ENCODE measurements at regions not wholly inside any gene's neighbourhood (a gene's known extent, or its start where the extent isn't known, plus 50 kb on each side); places are given as distances from the start of the nearest gene placed in this dataset.

GRCh38 chr1:193741228-193741627 is 554.8 kb upstream of the B3GALT2 start (continued):
- TF ChIP-seq CSRNP3 (CRISPR knock-in tag; IDR thresholded peaks at IDR 0.05) = no peak
- TF ChIP-seq ZC3H10 (CRISPR knock-in tag; IDR thresholded peaks at IDR 0.05) = no peak
- TF ChIP-seq TOX (CRISPR knock-in tag; IDR thresholded peaks at IDR 0.05; ENCODE audit: borderline replicate concordance) = no peak
- no peak for TF ChIP-seq BACH2 (CRISPR knock-in tag; IDR thresholded peaks at IDR 0.05; ENCODE audit: borderline replicate concordance)
- no peak for TF ChIP-seq OSR1 (CRISPR knock-in tag; IDR thresholded peaks at IDR 0.05)
- TF ChIP-seq ZNF8 (CRISPR knock-in tag; IDR thresholded peaks at IDR 0.05) = no peak
- TF ChIP-seq PATZ1 (CRISPR knock-in tag; IDR thresholded peaks at IDR 0.05; ENCODE audit: borderline replicate concordance) = no peak
- TF ChIP-seq SNAI2 (CRISPR knock-in tag; IDR thresholded peaks at IDR 0.05) = no peak

- ATAC-seq = no peak
- TF ChIP-seq SNAI2 (CRISPR knock-in tag; IDR thresholded peaks at IDR 0.05) (no peak), TOX (CRISPR knock-in tag; IDR thresholded peaks at IDR 0.05; ENCODE audit: borderline replicate concordance) (no peak), CSRNP3 (CRISPR knock-in tag; IDR thresholded peaks at IDR 0.05) (no peak), ZNF565 (CRISPR knock-in tag; conservative IDR thresholded peaks at IDR 0.05; ENCODE audit: low read depth) (no peak), CSDC2 (CRISPR knock-in tag; IDR thresholded peaks at IDR 0.05) (no peak), ESRRG (CRISPR knock-in tag; IDR thresholded peaks at IDR 0.05) (no peak), ZFP30 (CRISPR knock-in tag; IDR thresholded peaks at IDR 0.05) (no peak), CREB5 (CRISPR knock-in tag; IDR thresholded peaks at IDR 0.05; ENCODE audit: low read depth) (no peak), ZNF8 (CRISPR knock-in tag; IDR thresholded peaks at IDR 0.05) (no peak), GLIS3 (CRISPR knock-in tag; IDR thresholded peaks at IDR 0.05) (no peak)
Measured at GRCh38 chr1:193740762-193741161, 554.3 kb upstream of the B3GALT2 start.

GRCh38 chr1:193736507-193736906 is 550.1 kb upstream of the B3GALT2 start:
- no peak for TF ChIP-seq ZNF70 (CRISPR knock-in tag; IDR thresholded peaks at IDR 0.05)
- TF ChIP-seq CSDC2 (CRISPR knock-in tag; IDR thresholded peaks at IDR 0.05) = no peak
- TF ChIP-seq RARB (CRISPR knock-in tag; IDR thresholded peaks at IDR 0.05) = no peak
- TF ChIP-seq OSR1 (CRISPR knock-in tag; IDR thresholded peaks at IDR 0.05) = no peak
- TF ChIP-seq ZFP3 (CRISPR knock-in tag; IDR thresholded peaks at IDR 0.05) = no peak
- TF ChIP-seq ZFP30 (CRISPR knock-in tag; IDR thresholded peaks at IDR 0.05) = no peak
- no peak for TF ChIP-seq ZNF8 (CRISPR knock-in tag; IDR thresholded peaks at IDR 0.05)
- no peak for TF ChIP-seq CREB5 (CRISPR knock-in tag; IDR thresholded peaks at IDR 0.05; ENCODE audit: low read depth)
- no peak for TF ChIP-seq POU6F1 (CRISPR knock-in tag; IDR thresholded peaks at IDR 0.05; ENCODE audit: borderline replicate concordance, low read depth)
- ATAC-seq = no peak

GRCh38 chr1:193733674-193734073 is 547.3 kb upstream of the B3GALT2 start:
- TF ChIP-seq ZNF8 (CRISPR knock-in tag; IDR thresholded peaks at IDR 0.05) (no peak), ZC3H10 (CRISPR knock-in tag; IDR thresholded peaks at IDR 0.05) (no peak), CREB5 (CRISPR knock-in tag; IDR thresholded peaks at IDR 0.05; ENCODE audit: low read depth) (no peak), ISL1 (CRISPR knock-in tag; IDR thresholded peaks at IDR 0.05) (no peak), TCF4 (CRISPR knock-in tag; IDR thresholded peaks at IDR 0.05; ENCODE audit: borderline replicate concordance) (no peak)

More at GRCh38 chr1:193733674-193734073, 547.3 kb upstream of the B3GALT2 start:
- no peak for ATAC-seq
